ENCODE measurements at regions not wholly inside any gene's neighbourhood (a gene's known extent, or its start where the extent isn't known, plus 50 kb on each side); places are given as distances from the start of the nearest gene placed in this dataset.

- TF ChIP-seq HDGF (IDR thresholded peaks at IDR 0.05; ENCODE audit: borderline replicate concordance) (no peak), FOXA1 (IDR thresholded peaks at IDR 0.05) (no peak), CTBP1 (IDR thresholded peaks at IDR 0.05; ENCODE audit: borderline replicate concordance) (no peak)
Measured at GRCh38 chr12:75591628-75592027, 80.2 kb upstream of the KRR1 start.
